Right lobe of liver (tissue), 4 donors: ENCODE measurements at regions not wholly inside any gene's neighbourhood (a gene's known extent, or its start where the extent isn't known, plus 50 kb on each side); places are given as distances from the start of the nearest gene placed in this dataset.

Source experiments
- CTCF ChIP-seq, 4 donors: fragments of 200-600 bp in 3 of 4; fragments of 450-650 bp in 1 of 4; IDR thresholded peaks; one replicate each; pipeline versions ENCODE4 v1.5.1 to v1.8.0; 2016 to 2022; ENCODE audit warnings: antibody characterized with exemption in 4 of 4, mild to moderate bottlenecking in 2 of 4
- POLR2A ChIP-seq: fragments of 450-650 bp; IDR thresholded peaks from one replicate; pipeline ENCODE4 v1.6.1; 2017; ENCODE audit warnings: antibody characterized with exemption, mild to moderate bottlenecking
- donor health status: DM: no; HTN: no; CAD: no.
- donor health status: DM: no; HTN: no; CAD: no.
- donor health status: DM: no; HTN: yes; CAD: no.

- TF ChIP-seq CTCF (IDR thresholded peaks at IDR 0.05): no peak
- no peak for TF ChIP-seq POLR2A
Observed at GRCh38 chr20:59530782-59531181, 73.6 kb upstream of the PHACTR3 start.
